PFSK-1 (cell line): ENCODE measurements at regions not wholly inside any gene's neighbourhood (a gene's known extent, or its start where the extent isn't known, plus 50 kb on each side); places are given as distances from the start of the nearest gene placed in this dataset.

Source experiments
- FOXP2 ChIP-seq: optimal IDR thresholded peaks from 2 replicates; pipeline ENCODE3; 2011; ENCODE audit warnings: borderline replicate concordance, control low read depth, inconsistent platforms; ENCODE audit not compliant: insufficient read depth; ENCODE audit errors: extremely low read length, extremely low read depth
- POLR2AphosphoS5 ChIP-seq: IDR thresholded peaks from 2 replicates; pipeline ENCODE4 v1.6.1; 2012; ENCODE audit warnings: low read depth, mild to moderate bottlenecking, control low read depth, low read length, moderate library complexity
- SIN3A ChIP-seq: IDR thresholded peaks from 2 replicates; pipeline ENCODE4 v1.6.1; 2012; ENCODE audit warnings: mild to moderate bottlenecking, low read length, moderate library complexity, borderline replicate concordance; ENCODE audit not compliant: insufficient read depth
- TAF1 ChIP-seq: IDR thresholded peaks from 2 replicates; pipeline ENCODE4 v1.6.1; 2012; ENCODE audit warnings: low read length, control low read depth, borderline replicate concordance; ENCODE audit not compliant: insufficient read depth
- TF ChIP-seq, protein P1 (sequence below), 2 experiments: IDR thresholded peaks; 2 replicates each; pipeline versions ENCODE4 v1.6.1 to v1.8.0; 2011 to 2012; ENCODE audit warnings: low read depth in 2 of 2, low read length in 2 of 2, control low read depth in 1 of 2, inconsistent platforms in 1 of 2, mild to moderate bottlenecking in 1 of 2, moderate library complexity in 1 of 2; ENCODE audit not compliant: insufficient read depth in 1 of 2

DNA sequence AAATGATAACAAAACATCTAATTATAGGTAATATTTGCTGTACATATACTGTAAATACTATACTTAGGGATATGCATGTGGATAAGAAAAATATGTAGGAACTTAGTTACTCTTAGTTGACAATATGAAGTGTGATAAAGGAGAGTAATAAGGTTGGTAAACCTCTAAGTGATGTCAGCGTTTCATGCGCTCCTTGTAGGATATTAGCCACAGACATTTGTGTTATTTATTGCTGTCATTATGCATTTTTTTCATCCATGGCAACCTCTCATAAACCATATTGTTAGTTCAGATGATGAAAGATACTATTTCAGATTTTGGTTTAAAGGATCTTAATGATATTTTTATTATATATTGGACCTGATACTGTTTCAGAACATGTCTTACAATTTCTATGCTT, 298.1 kb upstream of the PITX2 start:
- no peak for TF ChIP-seq TAF1
- TF ChIP-seq SIN3A: no peak
- TF ChIP-seq, protein P1, sequence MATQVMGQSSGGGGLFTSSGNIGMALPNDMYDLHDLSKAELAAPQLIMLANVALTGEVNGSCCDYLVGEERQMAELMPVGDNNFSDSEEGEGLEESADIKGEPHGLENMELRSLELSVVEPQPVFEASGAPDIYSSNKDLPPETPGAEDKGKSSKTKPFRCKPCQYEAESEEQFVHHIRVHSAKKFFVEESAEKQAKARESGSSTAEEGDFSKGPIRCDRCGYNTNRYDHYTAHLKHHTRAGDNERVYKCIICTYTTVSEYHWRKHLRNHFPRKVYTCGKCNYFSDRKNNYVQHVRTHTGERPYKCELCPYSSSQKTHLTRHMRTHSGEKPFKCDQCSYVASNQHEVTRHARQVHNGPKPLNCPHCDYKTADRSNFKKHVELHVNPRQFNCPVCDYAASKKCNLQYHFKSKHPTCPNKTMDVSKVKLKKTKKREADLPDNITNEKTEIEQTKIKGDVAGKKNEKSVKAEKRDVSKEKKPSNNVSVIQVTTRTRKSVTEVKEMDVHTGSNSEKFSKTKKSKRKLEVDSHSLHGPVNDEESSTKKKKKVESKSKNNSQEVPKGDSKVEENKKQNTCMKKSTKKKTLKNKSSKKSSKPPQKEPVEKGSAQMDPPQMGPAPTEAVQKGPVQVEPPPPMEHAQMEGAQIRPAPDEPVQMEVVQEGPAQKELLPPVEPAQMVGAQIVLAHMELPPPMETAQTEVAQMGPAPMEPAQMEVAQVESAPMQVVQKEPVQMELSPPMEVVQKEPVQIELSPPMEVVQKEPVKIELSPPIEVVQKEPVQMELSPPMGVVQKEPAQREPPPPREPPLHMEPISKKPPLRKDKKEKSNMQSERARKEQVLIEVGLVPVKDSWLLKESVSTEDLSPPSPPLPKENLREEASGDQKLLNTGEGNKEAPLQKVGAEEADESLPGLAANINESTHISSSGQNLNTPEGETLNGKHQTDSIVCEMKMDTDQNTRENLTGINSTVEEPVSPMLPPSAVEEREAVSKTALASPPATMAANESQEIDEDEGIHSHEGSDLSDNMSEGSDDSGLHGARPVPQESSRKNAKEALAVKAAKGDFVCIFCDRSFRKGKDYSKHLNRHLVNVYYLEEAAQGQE (IDR thresholded peaks at IDR 0.05; ENCODE audit: insufficient read depth in 1 of 2, low read depth in 2 of 2, low read length in 2 of 2): no peak
- no peak for TF ChIP-seq POLR2AphosphoS5
- TF ChIP-seq FOXP2: no peak

DNA sequence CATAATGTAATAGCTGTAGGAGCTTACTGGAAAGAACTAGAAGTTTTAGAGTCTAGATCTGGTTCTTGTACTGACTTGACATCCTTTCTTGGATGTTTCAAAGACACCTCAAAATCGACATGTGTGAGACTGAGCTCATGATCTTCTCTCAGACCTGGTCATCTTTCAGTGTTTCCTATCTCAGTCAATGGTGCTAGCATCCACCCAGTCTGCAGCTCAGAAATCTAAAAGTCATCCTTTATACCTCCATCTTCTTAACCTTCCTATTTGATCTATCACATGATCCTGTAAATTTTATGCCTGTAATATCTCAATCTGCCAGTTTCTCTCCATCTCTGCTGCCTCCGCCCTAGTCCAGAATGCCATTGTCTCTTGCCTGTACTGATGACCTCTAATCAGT, 301.9 kb upstream of the PITX2 start:
- TF ChIP-seq, protein P1 (IDR thresholded peaks at IDR 0.05; ENCODE audit: insufficient read depth in 1 of 2, low read depth in 2 of 2, low read length in 2 of 2): no peak
- no peak for TF ChIP-seq SIN3A
- no peak for TF ChIP-seq POLR2AphosphoS5
- no peak for TF ChIP-seq FOXP2
- TF ChIP-seq TAF1: no peak

DNA sequence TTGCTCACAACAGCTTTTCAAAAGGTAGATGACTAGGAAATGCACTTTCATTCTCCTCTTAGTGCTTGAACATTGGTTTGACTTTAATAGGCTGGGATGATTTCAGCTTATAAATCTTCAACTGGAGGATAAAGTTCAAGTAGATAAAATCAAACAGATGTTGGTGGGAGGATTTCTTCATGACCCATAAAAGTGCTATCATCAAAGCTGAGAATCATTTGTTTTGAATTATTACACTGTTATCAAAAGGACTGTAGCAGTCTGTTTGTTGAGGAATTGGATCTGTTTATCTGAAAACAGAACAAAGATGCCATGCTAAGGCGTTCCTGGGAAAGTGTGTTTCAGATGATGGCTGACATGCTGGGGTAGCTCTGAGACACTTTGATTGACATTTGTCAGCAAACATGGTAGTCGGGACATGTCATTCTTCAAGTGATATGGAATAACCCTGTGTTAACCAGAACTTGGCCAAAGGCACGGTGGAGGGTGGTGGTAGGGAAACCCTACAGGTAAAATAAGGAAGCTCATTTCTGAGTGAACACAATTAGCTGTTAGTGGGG, 304.0 kb upstream of the PITX2 start:
- TF ChIP-seq POLR2AphosphoS5: no peak

DNA sequence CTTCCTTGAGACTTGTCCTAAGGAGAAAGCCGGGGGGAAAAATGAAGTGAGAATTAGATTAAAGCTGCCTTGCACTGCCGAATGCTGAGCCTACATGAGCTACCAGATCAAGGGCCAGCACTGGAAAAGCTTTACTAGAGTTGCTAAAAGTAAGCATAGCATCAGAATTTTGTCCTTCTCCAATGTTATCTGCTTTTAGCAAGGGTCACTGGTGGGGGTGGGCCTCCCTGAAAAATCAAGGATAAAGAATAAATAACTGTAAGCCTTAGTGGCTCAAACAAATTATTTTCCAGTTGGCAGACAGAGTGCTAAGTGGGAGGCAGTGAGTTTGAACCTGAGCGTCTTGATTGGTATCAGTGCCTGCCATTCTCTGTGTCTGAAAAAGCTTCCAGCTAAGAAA, 310.5 kb upstream of the PITX2 start:
- no peak for TF ChIP-seq FOXP2
- TF ChIP-seq POLR2AphosphoS5: no peak
- no peak for TF ChIP-seq SIN3A
- TF ChIP-seq, protein P1 (IDR thresholded peaks at IDR 0.05; ENCODE audit: insufficient read depth in 1 of 2, low read depth in 2 of 2, low read length in 2 of 2): no peak
- no peak for TF ChIP-seq TAF1

DNA sequence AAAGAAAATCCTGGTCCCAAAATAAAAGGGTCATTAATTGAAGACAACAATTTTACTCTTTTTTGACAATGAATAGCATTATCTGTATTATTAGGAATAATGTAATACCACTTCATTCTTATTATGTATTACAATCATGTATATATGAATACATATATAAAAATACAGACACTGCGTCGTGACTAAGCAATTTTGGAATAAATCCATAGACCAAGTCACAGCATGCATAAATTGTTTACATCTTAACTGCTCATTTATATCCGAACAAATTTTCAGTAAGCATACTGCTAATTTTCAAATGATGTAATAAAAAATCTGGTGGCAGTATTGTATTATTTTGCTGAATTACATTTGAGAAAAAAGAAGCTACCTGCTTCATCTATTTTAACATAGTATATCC, 321.6 kb upstream of the PITX2 start:
- TF ChIP-seq, protein P1 (IDR thresholded peaks at IDR 0.05; ENCODE audit: insufficient read depth in 1 of 2, low read depth in 2 of 2, low read length in 2 of 2): no peak
- TF ChIP-seq TAF1: no peak
- TF ChIP-seq FOXP2: no peak
- no peak for TF ChIP-seq POLR2AphosphoS5
- TF ChIP-seq SIN3A: no peak
